DND-41 (cell line): ENCODE measurements at regions not wholly inside any gene's neighbourhood (a gene's known extent, or its start where the extent isn't known, plus 50 kb on each side); places are given as distances from the start of the nearest gene placed in this dataset.

Experiments used
- CTCF ChIP-seq: IDR thresholded peaks from 2 replicates; pipeline ENCODE4 v1.5.1; 2012; ENCODE audit warnings: borderline replicate concordance, low read length, moderate library complexity, mild to moderate bottlenecking; ENCODE audit not compliant: poor library complexity, severe bottlenecking; ENCODE audit errors: extremely low read depth
- EZH2 ChIP-seq: IDR thresholded peaks from 3 replicates; pipeline ENCODE4 v1.6.1; 2012; ENCODE audit warnings: borderline replicate concordance, low read depth, mild to moderate bottlenecking, moderate library complexity, low read length, inconsistent platforms; ENCODE audit not compliant: severe bottlenecking

- TF ChIP-seq EZH2 (no peak), CTCF (no peak)
Measured at GRCh38 chr5:167012123-167013034, 1279.1 kb upstream of the WWC1 start.
